Retinal pigment epithelial cell (primary cell): ENCODE measurements at regions not wholly inside any gene's neighbourhood (a gene's known extent, or its start where the extent isn't known, plus 50 kb on each side); places are given as distances from the start of the nearest gene placed in this dataset.
A peak's percentile ranks its signal among the peaks of the same experiment; 100 is the strongest.
"Not testable (repeated sequence)": the region's sequence is repeated elsewhere in the genome, so short reads cannot be mapped to it uniquely, and the experiment has no call there.

ENCODE experiments used
- DNase-seq: peaks from one replicate; pipeline ENCODE4 v3.0.0-alpha.2; 2010; ENCODE audit warnings: low read depth
- H3K4me3 ChIP-seq: 2 replicates; pipeline ENCODE4 v1.5.1; 2011; ENCODE audit warnings: mild to moderate bottlenecking, low read length, control low read depth, moderate library complexity
- TF ChIP-seq, protein P1 (sequence below): conservative IDR thresholded peaks from 2 replicates; pipeline ENCODE4 v1.5.1; 2011; ENCODE audit warnings: low read depth, low read length, control low read depth, inconsistent platforms

DNA sequence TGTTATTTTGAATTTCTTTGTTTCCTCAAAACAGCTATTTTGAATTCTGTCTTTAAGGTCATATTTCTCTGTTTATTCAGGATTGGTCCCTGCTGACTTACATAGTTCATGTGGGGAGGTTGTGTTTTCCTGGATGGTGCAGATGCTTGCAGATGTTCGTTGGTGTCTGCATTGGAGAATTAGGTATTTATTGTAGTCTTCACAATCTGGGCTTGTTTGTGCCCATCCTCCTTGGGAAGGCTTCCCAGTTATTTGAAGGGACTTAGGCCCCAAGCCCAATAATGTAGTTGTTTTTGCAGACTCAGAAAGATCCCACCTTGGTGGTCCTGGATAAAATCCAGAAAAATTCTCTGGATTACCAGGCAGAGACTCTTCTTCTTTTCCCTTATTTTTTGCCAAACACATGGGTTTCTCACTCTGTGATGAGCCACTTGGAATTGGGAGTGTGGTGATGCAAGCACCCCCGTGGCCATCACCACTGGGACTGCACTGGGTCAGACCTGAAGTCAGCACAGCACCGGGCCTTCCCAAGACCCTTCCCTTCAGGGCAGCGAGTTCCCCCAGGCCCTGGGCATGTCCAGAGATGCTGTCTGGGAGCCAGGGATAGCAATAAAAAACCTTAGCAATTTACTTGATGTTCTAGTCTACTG is 81.6 kb upstream of the EZR start:
- H3K4me3 ChIP-seq, result no peak overlapping the region
- no peak for DNase-seq
- TF ChIP-seq, protein P1, sequence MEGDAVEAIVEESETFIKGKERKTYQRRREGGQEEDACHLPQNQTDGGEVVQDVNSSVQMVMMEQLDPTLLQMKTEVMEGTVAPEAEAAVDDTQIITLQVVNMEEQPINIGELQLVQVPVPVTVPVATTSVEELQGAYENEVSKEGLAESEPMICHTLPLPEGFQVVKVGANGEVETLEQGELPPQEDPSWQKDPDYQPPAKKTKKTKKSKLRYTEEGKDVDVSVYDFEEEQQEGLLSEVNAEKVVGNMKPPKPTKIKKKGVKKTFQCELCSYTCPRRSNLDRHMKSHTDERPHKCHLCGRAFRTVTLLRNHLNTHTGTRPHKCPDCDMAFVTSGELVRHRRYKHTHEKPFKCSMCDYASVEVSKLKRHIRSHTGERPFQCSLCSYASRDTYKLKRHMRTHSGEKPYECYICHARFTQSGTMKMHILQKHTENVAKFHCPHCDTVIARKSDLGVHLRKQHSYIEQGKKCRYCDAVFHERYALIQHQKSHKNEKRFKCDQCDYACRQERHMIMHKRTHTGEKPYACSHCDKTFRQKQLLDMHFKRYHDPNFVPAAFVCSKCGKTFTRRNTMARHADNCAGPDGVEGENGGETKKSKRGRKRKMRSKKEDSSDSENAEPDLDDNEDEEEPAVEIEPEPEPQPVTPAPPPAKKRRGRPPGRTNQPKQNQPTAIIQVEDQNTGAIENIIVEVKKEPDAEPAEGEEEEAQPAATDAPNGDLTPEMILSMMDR, result no peak

DNA sequence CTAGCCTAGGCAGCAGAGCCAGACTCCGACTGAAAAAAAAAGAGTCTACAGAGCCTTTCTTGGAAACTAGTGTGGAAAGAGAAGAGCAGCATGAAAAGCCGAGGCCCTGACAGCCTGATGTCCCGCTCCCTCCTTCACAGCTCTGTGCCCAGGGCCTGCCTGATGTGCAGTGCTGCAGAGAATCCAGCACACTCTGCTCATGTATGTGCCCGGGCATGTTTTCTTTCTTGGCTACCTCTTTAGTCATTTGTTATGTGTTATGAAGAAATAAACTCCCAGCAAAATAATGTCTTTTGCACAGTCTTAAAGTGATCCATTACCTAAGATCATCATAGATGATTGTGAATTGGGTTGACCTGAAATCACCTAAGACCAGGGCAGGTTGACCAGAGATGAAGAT is 78.1 kb upstream of the EZR start:
- DNase-seq, result no peak
- no peak overlapping the region for H3K4me3 ChIP-seq
- TF ChIP-seq, protein P1, result no peak

DNA sequence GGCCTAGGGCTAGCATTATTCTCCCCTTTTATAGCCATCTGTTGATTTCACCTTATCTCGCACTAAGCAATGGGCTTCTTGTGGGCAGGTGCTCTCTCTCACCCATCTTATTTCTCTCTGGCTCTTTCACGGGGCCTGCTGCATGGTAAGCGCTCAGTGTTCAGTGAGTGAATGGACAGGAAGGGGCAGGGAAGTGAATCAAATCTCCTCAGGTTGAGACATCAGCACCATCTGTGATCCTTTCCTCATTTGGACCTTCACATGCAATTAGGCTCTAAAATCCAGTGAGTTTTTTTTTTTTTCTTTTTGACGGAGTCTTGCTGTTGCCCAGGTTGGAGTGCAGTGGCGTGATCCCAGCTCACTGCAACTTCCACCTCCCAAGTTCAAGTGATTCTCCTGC is 76.5 kb upstream of the EZR start:
- no peak for DNase-seq
- H3K4me3 ChIP-seq, result no peak overlapping the region
- TF ChIP-seq, protein P1, result no peak

DNA sequence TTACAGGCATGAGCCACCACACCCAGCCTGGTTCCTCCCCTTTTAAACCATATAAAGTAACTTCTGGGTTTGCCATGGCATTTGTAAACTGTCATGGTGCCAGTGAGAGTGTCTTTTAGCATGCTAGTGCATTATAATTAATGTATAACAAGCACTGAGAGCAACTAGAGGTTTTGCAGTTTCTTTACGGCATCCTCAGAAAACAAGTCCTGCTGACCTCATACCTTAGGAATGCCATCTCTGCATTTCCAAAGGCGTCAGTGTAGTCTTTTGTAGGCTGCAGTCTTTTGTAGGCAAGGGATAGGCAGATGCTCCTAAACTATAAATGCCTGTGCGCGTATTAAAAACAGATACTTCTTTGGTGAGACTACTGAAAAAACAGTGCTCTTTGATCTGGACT is 75.0 kb upstream of the EZR start:
- peak; percentile 86 for DNase-seq

DNA sequence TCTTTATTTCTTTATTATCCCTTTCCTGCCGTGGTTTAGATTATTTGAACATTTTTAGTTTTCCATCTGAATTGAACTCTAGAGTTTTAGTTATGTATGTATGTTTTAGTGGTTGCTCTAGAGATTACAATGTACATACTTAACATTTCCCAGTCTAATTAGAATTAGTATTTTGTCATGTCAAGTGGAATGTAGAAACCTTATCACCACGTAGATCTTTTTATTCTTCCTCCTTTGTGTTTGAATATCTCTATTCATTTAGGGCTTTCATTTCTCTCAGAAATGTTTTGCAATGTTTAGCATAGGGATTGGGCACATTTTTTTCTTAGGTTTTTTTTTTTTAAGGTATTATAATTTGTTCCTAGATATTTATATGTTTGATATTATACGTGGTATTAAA is 73.1 kb upstream of the EZR start:
- DNase-seq, result no peak
- H3K4me3 ChIP-seq, result no peak overlapping the region
- TF ChIP-seq, protein P1, result no peak

More for the DNA sequence above, 75.0 kb upstream of the EZR start:
- H3K4me3 ChIP-seq, result no peak overlapping the region
- TF ChIP-seq, protein P1, result no peak

DNA sequence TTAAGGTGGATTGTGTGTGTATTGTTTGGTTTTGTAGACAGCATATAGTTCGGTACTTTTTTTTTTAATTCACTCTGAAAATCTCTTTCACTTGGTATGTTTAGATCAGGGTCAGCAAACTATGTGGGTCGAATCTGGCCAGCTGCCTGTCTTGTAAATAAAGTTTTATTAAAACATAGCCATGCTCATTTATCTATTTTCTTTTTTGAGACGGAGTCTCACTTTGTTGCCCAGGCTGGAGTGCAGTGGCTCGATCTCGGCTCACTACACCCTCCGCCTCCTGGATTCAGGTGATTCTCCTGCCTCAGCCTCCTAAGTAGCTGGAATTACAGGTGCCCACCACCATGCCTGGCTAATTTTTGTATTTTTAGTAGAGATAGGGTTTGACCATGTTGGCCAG is 72.4 kb upstream of the EZR start:
- not testable (repeated sequence) for H3K4me3 ChIP-seq, DNase-seq

DNA sequence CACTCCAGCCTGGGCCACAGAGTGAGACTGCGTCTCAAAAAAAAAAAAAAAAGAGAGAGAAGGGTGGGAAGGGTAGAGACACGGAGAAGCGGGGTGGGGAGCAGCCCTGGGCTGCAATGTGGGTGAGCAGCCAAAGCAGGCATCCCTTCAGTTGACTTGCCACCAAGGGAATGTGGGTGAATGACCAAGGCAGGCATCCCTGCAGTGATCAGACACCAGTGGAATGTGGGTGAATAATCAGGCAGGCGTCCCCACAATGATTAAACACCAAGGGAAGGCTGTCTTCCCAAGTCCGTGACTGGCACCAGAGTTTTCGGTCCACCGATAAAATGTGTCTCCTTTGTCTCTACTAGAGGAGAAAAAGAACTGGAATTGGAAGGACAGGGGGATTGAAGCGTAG is 69.0 kb upstream of the EZR start:
- not testable (repeated sequence) for H3K4me3 ChIP-seq, DNase-seq

DNA sequence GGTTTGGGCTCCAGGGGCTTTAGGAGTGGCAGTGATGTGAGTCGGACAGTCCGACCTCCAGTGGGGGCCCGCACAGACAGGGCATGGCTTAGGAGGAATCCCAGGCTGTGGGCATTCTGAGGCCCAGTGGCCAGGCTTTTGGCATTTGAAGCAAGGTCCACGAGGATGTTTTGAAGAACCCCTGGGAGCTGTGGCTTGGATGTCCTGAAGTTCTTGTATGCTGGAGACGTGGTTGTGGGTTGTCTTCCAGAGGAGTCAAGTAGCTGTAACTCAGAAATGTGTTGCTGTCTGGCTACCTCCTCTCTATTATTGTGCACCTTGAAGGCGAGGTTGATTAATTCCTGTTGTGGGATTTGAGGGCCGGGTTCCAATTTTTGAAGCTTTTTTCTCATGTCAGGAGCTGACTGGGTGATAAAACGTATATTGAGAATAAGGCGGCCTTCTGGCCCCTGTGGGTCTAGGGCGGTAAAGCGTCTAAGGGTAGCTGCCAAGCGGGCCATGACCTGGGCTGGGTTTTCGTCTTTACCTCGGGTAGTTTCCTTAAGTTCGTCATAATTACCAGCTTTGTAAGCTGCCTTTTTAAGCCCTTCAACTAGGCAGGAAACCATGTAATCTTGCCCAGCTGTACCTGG is 67.3 kb upstream of the EZR start:
- H3K4me3 ChIP-seq, DNase-seq: not testable (repeated sequence)

DNA sequence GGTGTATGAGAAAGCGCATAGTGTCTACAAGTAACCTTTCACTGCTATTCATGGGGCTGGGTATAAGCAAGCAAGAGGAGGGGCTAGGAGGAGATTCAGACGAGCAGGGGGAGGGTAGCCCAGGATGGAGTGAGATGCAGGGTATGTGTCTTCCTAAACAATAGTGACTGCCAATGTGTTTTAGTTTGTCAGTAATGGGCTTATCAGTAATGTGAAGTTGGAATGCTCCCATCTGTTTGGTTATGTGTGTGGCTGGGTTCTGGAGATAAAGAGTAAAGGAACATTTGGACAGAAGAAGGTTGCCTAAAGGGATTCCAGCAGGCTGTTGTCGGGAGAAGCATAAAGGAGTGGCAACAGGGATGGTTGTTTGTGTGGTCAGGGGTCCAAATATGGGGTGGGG is 62.7 kb upstream of the EZR start:
- not testable (repeated sequence) for DNase-seq, H3K4me3 ChIP-seq

DNA sequence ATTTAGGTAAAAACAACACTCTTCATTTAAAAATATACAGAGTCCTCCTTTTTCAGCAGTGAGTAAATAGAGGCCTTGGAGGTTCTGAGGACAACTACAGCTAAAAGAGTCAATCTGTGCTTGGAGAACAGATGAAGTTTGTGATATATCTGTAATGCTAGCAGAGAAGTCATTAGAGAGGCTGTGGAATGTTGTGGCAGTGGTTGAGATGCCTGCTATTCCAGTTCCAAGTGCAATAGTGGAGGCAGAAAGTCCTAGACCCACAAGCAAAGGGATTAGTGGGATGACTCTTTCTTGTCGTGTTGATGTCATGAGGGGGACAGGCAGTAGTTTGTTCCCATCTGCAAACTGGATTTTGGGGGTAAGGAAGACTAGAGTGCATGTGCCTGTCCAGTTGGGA is 62.1 kb upstream of the EZR start:
- not testable (repeated sequence) for DNase-seq, H3K4me3 ChIP-seq
